ENCODE measurements at regions not wholly inside any gene's neighbourhood (a gene's known extent, or its start where the extent isn't known, plus 50 kb on each side); places are given as distances from the start of the nearest gene placed in this dataset.

DNA sequence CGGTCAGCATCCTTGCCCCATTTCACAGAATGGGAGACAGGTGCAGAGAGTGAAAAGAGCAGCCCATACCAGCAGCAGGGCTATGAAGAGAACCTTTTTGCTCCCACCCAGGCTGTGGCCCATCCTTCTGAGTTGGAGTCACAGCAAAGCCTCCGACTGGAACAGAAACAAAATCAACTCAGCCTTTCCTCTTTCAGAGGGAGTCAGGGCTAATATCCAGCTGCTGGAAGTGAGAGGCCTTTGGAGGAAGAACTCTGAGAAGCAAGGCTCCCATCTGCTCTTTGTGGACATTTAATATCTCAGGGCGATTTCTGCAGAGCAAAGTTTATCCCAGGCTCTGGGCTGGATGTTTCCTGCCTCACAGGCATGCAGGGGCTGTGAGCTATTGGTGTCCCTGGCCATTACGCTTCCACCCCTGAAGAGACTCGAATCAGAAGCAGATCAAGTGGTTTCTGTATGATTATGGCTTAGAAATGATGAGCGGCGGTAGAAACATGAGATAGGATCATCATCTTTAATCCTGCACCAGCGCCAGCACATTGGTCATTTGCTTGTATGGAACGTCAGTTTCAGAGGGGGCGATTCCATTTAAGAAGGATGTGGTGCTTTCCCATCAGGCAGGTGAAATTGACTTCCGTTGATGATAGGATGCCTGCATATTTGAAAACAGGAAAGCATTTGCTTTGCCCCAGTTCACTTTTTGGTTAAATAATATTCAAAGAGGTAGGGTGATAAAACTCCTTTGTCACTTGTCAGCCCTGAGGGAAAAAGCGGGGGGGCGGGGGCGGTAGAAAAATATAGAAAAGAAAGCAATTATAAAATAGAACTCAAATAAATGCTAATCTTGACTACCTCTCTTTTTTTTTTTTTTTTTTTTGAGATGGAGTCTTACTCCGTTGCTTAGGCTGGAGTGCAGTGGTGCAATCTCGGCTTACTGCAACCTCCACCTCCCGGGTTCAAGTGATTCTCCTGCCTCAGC, 152.4 kb downstream of the LRRC30 start:
- H3K4me1 ChIP-seq (ENCODE audit: control insufficient read depth in 1 of 2, insufficient read depth in 2 of 2, low read length in 2 of 2) = no peaks in the 10 kb centered on the region
- 76 to 79% methylated on average over 17 of the region's 17 CpGs for WGBS, 2 donors

DNA sequence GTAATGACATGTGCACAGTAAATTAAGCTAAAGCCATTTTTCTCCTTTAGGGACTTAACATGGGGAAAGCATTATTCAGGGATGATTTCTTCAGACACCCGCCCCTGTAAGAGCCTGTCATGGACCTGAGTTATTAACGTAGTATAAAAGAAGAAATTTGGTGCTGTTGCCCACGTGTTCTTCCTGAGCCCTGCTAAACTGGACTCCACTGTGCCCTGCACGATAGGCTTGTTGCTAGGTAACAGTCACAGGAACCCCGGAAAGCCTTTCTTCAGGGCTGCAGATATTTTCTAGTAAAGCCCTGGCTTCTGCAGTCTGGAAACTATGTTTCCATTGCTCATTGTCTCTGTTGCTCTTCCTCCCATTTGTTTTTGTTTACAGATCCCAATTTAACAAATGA, 157.9 kb downstream of the LRRC30 start:
- H3K27ac ChIP-seq (ENCODE audit: low read depth in 1 of 2, low read length in 2 of 2) = no peak overlapping the region
- H3K9me3 ChIP-seq (ENCODE audit: control insufficient read depth, low read length) = no peaks in the 10 kb centered on the region
- no peaks in the 10 kb centered on the region for H3K4me1 ChIP-seq (ENCODE audit: control insufficient read depth in 1 of 2, insufficient read depth in 2 of 2, low read length in 2 of 2)
- H3K4me3 ChIP-seq (ENCODE audit: low read length in 2 of 2) = no peak overlapping the region
- H3K36me3 ChIP-seq (ENCODE audit: control insufficient read depth in 1 of 2, insufficient read depth in 2 of 2, low read length in 1 of 2) = no peaks in the 10 kb centered on the region
- WGBS, 2 donors = 17% methylated on average over 5 of the region's 5 CpGs
- no peaks in the 10 kb centered on the region for H3K27me3 ChIP-seq (ENCODE audit: control insufficient read depth in 1 of 2, insufficient read depth in 2 of 2, low read length in 1 of 2)
- ATAC-seq (ENCODE audit: low FRiP score) (no peak), DNase-seq (no peak)
- intact Hi-C loops (cut with DNase I) = no loop called here

More for the DNA sequence above, 152.4 kb downstream of the LRRC30 start:
- H3K4me3 ChIP-seq (ENCODE audit: low read length in 2 of 2) = no peak overlapping the region
- intact Hi-C loops (cut with DNase I) = no loop called here
- H3K27me3 ChIP-seq (ENCODE audit: control insufficient read depth in 1 of 2, insufficient read depth in 2 of 2, low read length in 1 of 2) = no peaks in the 10 kb centered on the region
- DNase-seq = no peak
- H3K27ac ChIP-seq (ENCODE audit: low read depth in 1 of 2, low read length in 2 of 2) = no peak overlapping the region
- H3K9me3 ChIP-seq (ENCODE audit: control insufficient read depth, low read length) = no peaks in the 10 kb centered on the region
- no peaks in the 10 kb centered on the region for H3K36me3 ChIP-seq (ENCODE audit: control insufficient read depth in 1 of 2, insufficient read depth in 2 of 2, low read length in 1 of 2)
- ATAC-seq (ENCODE audit: low FRiP score) = no peak

- no peak for DNase-seq
- Histone ChIP-seq H3K36me3 (ENCODE audit: control insufficient read depth in 1 of 2, insufficient read depth in 2 of 2, low read length in 1 of 2) (no peaks in the 10 kb centered on the region), H3K4me1 (ENCODE audit: control insufficient read depth in 1 of 2, insufficient read depth in 2 of 2, low read length in 2 of 2) (no peaks in the 10 kb centered on the region), H3K27ac (ENCODE audit: low read depth in 1 of 2, low read length in 2 of 2) (no peak overlapping the region), H3K27me3 (ENCODE audit: control insufficient read depth in 1 of 2, insufficient read depth in 2 of 2, low read length in 1 of 2) (no peaks in the 10 kb centered on the region), H3K4me3 (ENCODE audit: low read length in 2 of 2) (no peak overlapping the region), H3K9me3 (ENCODE audit: control insufficient read depth, low read length) (no peaks in the 10 kb centered on the region)
- WGBS, 2 donors = 72% methylated on average over 5 of the region's 5 CpGs
- ATAC-seq (ENCODE audit: low FRiP score) = no peak
- intact Hi-C loops (cut with DNase I) = no loop called here
These were observed 160.0 kb downstream of the LRRC30 start for GRCh38 chr18:7390731-7391492.

- no peaks in the 10 kb centered on the region for H3K4me1 ChIP-seq (ENCODE audit: control insufficient read depth in 1 of 2, insufficient read depth in 2 of 2, low read length in 2 of 2)
- no peaks in the 10 kb centered on the region for H3K9me3 ChIP-seq (ENCODE audit: control insufficient read depth, low read length)
- 67 to 72% methylated on average over 9 of the region's 9 CpGs for WGBS, 2 donors
- no peak overlapping the region for H3K4me3 ChIP-seq (ENCODE audit: low read length in 2 of 2)
- no peak overlapping the region for H3K27ac ChIP-seq (ENCODE audit: low read depth in 1 of 2, low read length in 2 of 2)
- intact Hi-C loops (cut with DNase I) = no loop called here
- H3K27me3 ChIP-seq (ENCODE audit: control insufficient read depth in 1 of 2, insufficient read depth in 2 of 2, low read length in 1 of 2) = no peaks in the 10 kb centered on the region
- ATAC-seq (ENCODE audit: low FRiP score) = no peak
- DNase-seq = no peak
- H3K36me3 ChIP-seq (ENCODE audit: control insufficient read depth in 1 of 2, insufficient read depth in 2 of 2, low read length in 1 of 2) = no peaks in the 10 kb centered on the region
These were observed 162.2 kb downstream of the LRRC30 start for GRCh38 chr18:7393080-7393479.

DNA sequence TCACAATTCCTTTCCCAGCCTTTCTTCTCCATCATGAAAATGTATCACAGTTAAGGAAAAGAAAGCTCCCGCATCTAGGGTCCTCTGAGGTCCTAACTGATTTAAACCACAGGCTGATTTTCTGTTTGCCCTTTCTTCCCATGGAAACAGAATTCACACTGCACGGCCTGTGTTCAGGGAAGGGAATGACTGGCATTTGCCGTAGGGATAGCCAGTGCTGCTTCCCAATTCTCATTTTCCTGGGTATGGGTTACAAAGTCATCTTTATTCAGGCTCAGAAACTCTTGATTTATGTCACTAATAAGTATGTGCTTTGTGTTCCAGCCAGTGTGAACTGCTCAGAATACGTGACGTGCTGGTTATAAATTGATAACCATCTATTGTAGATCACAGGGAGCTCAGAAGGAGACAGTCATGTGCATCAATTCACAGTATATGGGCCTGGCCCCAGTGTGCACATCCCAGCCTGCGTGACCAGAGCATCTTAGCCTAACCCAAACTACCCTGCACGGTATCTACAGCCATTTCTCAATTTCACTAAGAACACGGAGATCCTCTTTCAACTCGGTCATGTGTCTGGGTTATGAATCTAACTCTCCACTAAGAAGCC, 163.3 kb downstream of the LRRC30 start:
- no peak overlapping the region for H3K4me3 ChIP-seq (ENCODE audit: low read length in 2 of 2)
- no peaks in the 10 kb centered on the region for H3K36me3 ChIP-seq (ENCODE audit: control insufficient read depth in 1 of 2, insufficient read depth in 2 of 2, low read length in 1 of 2)
- no peak for ATAC-seq (ENCODE audit: low FRiP score)
- no peak for DNase-seq
- H3K9me3 ChIP-seq (ENCODE audit: control insufficient read depth, low read length) = no peaks in the 10 kb centered on the region
- 62 to 70% methylated on average over 9 of the region's 9 CpGs for WGBS, 2 donors
- H3K27me3 ChIP-seq (ENCODE audit: control insufficient read depth in 1 of 2, insufficient read depth in 2 of 2, low read length in 1 of 2) = no peaks in the 10 kb centered on the region
- intact Hi-C loops (cut with DNase I) = no loop called here
- no peaks in the 10 kb centered on the region for H3K4me1 ChIP-seq (ENCODE audit: control insufficient read depth in 1 of 2, insufficient read depth in 2 of 2, low read length in 2 of 2)
- no peak overlapping the region for H3K27ac ChIP-seq (ENCODE audit: low read depth in 1 of 2, low read length in 2 of 2)

DNA sequence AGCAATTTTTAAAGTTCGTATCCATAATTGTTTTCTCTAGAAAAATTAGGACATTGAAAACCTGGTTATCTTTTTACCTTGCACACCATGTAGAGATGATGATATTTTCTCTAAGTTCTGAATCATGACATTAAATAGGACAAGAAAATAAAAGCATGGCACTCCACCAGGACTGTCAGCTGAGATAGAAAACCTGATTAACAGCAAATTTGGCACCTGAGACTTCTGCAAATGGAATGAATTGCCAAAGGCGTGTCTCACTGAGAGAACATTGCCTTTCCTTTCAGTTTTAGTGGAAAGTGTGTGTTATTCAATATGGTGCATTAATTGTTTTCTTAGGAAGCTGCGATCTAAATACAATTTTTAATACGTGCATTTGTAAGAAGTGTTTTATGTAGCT, 164.7 kb downstream of the LRRC30 start:
- H3K4me3 ChIP-seq (ENCODE audit: low read length in 2 of 2) = no peak overlapping the region
- DNase-seq (no peak), ATAC-seq (ENCODE audit: low FRiP score) (no peak)
- no peaks in the 10 kb centered on the region for H3K27me3 ChIP-seq (ENCODE audit: control insufficient read depth in 1 of 2, insufficient read depth in 2 of 2, low read length in 1 of 2)
- H3K36me3 ChIP-seq (ENCODE audit: control insufficient read depth in 1 of 2, insufficient read depth in 2 of 2, low read length in 1 of 2) = no peaks in the 10 kb centered on the region
- 69 to 72% methylated on average over 4 of the region's 4 CpGs for WGBS, 2 donors
- no peaks in the 10 kb centered on the region for H3K4me1 ChIP-seq (ENCODE audit: control insufficient read depth in 1 of 2, insufficient read depth in 2 of 2, low read length in 2 of 2)
- intact Hi-C loops (cut with DNase I) = no loop called here
- H3K9me3 ChIP-seq (ENCODE audit: control insufficient read depth, low read length) = no peaks in the 10 kb centered on the region
- no peak overlapping the region for H3K27ac ChIP-seq (ENCODE audit: low read depth in 1 of 2, low read length in 2 of 2)

- WGBS, 2 donors = 92 to 93% methylated on average over 3 of the region's 3 CpGs
- Histone ChIP-seq H3K36me3 (ENCODE audit: control insufficient read depth in 1 of 2, insufficient read depth in 2 of 2, low read length in 1 of 2) (no peaks in the 10 kb centered on the region), H3K9me3 (ENCODE audit: control insufficient read depth, low read length) (no peaks in the 10 kb centered on the region), H3K4me1 (ENCODE audit: control insufficient read depth in 1 of 2, insufficient read depth in 2 of 2, low read length in 2 of 2) (no peaks in the 10 kb centered on the region), H3K27me3 (ENCODE audit: control insufficient read depth in 1 of 2, insufficient read depth in 2 of 2, low read length in 1 of 2) (peaks cover 0 to 1% of the 10 kb centered on the region in 2 donors), H3K4me3 (ENCODE audit: low read length in 2 of 2) (no peak overlapping the region), H3K27ac (ENCODE audit: low read depth in 1 of 2, low read length in 2 of 2) (no peak overlapping the region)
- intact Hi-C loops (cut with DNase I) = no loop called here
- ATAC-seq (ENCODE audit: low FRiP score) (no peak), DNase-seq (no peak)
These were observed 153.2 kb upstream of the PTPRM start for GRCh38 chr18:7413906-7414305.

DNA sequence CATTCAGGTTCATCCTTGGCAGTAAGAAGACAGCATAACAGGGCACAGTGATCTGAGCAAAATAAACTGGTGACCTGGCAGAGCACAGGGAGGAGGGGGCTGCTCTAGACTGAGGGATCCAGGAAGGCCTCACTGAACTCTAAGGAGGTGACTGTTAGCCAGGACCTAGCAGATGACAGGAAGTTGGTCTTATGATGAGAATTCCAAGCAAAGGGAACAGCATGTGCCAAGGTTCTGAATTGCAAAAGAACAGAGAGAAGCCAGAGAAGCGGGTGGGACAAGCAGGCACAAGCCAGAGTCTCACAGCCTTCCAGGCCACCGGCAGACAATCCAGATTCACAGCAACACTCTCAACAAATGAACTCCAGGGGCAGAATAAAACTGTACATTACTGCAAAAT, 152.7 kb upstream of the PTPRM start:
- 68 to 76% methylated on average over 2 of the region's 2 CpGs for WGBS, 2 donors
- DNase-seq (no peak), ATAC-seq (ENCODE audit: low FRiP score) (peak; percentile 56)
- Histone ChIP-seq H3K4me1 (ENCODE audit: control insufficient read depth in 1 of 2, insufficient read depth in 2 of 2, low read length in 2 of 2) (no peaks in the 10 kb centered on the region), H3K4me3 (ENCODE audit: low read length in 2 of 2) (no peak overlapping the region), H3K36me3 (ENCODE audit: control insufficient read depth in 1 of 2, insufficient read depth in 2 of 2, low read length in 1 of 2) (no peaks in the 10 kb centered on the region), H3K27me3 (ENCODE audit: control insufficient read depth in 1 of 2, insufficient read depth in 2 of 2, low read length in 1 of 2) (peaks cover 0 to 1% of the 10 kb centered on the region in 2 donors), H3K9me3 (ENCODE audit: control insufficient read depth, low read length) (no peaks in the 10 kb centered on the region), H3K27ac (ENCODE audit: low read depth in 1 of 2, low read length in 2 of 2) (no peak overlapping the region)
- intact Hi-C loops (cut with DNase I) = no loop called here
